NAMALWA (cell line): ENCODE measurements at regions not wholly inside any gene's neighbourhood (a gene's known extent, or its start where the extent isn't known, plus 50 kb on each side); places are given as distances from the start of the nearest gene placed in this dataset.
A peak's percentile ranks its signal among the peaks of the same experiment; 100 is the strongest.
"Not testable (repeated sequence)": the region's sequence is repeated elsewhere in the genome, so short reads cannot be mapped to it uniquely, and the experiment has no call there.

Experiments
- DNase-seq: peaks from one replicate; pipeline ENCODE4 v3.0.0-alpha.2; 2015; ENCODE audit warnings: low spot score

DNA sequence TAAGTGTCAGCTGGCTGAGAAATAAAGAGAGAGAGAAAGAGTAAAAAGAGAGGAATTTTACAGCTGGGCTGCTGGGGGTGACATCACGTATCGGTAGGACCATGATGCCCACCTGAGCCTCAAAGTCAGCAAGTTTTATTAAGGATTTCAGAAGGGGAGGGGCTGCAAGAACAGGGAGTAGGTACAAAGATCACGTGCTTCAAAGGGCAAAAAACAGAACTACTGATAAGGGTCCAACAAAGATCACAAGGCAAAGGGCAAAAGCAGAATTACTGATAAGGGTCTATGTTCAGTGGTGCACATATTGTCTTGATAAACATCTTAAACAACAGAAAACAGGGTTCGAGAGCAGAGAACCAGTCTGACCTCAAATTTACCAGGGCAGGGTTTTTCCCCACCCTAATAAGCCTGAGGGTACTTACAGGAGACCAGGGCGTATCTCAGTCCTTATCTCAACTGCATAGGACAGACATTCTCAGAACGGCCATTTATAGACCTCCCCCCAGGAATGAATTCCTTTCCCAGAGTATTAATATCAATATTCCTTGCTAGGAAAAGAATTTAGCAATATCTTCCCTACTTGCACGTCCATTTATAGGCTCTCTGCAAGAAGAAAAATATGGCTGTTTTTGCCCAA lies 128.3 kb upstream of the PZP start:
- not testable (repeated sequence) for DNase-seq

GRCh38 chr12:9335867-9336266 lies 127.7 kb upstream of the PZP start:
- no peak for DNase-seq

GRCh38 chr12:9334964-9335363 lies 126.8 kb upstream of the PZP start:
- no peak for DNase-seq

GRCh38 chr12:9334041-9334692 lies 126.0 kb upstream of the PZP start:
- no peak for DNase-seq

GRCh38 chr12:9333161-9333560 lies 125.0 kb upstream of the PZP start:
- no peak for DNase-seq

DNA sequence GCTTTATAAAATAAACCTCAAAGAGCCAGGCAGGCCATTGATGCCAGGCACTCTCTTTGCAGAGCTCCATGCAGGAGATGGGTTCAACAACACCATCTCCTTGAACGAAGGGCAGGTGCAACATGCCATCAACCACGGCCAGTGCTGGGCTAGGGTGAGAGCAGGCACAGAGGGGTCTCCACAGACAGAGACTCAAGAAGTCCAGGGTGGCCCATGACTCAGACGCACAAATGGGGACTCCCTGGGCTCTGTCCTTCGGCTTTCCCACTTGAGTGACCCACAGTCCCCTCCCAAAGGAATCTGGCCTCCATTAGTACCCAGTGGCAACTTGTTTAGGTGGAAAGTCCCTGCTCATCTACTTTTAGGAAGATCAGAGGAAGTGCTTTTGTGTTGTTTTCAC lies 124.4 kb upstream of the PZP start:
- DNase-seq: no peak

DNA sequence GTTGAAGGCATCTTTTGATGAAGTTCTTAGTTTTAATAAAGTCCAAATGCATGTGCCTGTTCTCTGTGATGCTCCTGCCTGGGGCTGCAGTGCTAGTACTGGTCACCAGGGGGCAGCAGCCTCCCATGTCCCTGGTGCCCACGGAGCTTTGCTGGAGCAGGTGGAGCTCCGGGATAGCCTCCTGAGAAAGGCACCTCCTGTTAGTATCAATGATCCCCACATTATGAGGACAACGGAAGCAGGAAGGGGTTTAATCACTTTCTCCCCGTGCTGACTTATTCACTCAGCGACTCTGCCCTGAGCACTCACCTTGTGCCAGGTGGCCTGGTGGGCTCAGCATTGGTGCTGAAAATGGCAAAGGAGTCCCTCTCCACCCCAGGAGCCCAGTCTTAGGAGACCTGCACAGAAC lies 123.0 kb upstream of the PZP start:
- DNase-seq: peak; percentile 77

DNA sequence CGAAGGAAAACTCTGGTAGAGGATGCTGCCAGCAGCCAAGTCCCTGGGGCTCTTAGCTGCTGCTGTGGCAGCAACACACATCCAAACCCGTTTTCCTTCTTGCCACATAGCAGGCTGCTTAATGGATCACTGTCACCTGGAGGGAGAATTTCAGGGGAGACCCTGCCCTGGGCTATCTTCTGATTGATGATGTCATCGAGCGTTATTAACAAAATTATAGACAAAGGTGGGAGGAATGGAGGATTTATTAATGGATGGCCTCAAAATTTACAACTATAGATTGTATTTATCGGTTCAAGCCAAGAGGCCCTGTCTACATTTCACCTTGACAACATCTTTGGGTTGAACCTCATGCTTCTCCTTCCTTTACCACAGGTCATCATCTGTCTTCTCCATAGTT lies 120.8 kb upstream of the PZP start:
- DNase-seq: no peak

GRCh38 chr12:9328065-9328464 lies 119.9 kb upstream of the PZP start:
- no peak for DNase-seq

DNA sequence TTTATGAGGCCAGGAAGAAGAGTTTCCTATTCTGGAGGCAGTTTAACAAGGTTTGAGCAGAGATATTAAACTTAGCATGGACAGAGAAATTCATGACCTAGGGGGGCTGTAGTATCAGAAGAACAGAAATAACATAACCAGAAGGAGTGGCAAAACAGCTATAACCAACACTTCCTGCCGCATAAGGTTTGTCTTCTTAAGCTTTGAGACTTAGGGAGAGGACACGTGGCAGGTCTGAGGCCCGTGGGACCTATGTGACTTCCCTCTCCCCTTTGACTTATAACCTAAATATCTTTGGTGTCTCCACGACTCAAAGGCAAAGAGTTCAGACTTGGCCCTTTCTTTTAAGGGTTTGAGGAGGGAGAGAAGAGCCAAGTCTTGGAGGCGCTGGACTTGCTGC lies 119.1 kb upstream of the PZP start:
- DNase-seq: no peak

DNA sequence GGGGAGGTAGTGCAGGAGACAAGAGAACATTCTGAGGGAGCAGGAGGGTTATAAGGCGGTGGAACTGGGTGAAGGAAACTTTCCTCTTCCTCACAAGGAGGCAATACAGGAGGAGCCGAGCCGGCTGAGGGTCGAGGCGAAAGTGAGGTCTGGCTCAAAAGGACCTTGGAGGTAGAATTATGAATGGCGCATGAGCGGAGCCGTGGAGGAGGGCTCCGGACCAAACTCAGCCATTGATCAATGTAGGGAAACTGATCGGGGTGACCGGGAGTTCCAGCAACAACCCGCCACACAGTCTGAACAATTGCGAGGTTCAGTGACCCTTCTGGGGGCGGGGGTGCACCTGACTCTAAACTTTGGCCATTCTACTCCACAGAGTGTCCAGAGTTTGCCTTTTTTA lies 118.7 kb upstream of the PZP start:
- DNase-seq: not testable (repeated sequence)

GRCh38 chr12:9326085-9326484 lies 117.9 kb upstream of the PZP start:
- DNase-seq: no peak

DNA sequence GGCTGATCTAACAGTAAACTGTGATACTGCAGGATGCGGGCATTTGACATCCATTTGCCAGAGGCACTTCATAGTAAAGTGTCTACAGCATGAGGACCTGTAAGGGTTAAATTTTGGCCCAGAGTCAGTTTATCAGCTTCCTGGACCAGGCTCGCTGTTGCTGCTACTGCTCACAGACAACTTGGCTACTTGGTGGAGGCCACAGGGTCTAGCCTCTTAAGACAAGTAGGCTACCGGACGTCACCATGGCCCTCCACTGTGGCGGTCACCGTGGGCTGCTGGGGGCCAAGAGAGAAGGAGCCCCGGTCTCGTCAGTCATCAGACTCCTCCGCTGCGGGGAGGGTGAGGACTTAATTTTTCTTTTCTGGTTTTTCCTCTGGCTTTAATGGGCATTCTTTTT lies 117.3 kb upstream of the PZP start:
- DNase-seq: no peak

GRCh38 chr12:9324782-9325181 lies 116.6 kb upstream of the PZP start:
- no peak for DNase-seq

DNA sequence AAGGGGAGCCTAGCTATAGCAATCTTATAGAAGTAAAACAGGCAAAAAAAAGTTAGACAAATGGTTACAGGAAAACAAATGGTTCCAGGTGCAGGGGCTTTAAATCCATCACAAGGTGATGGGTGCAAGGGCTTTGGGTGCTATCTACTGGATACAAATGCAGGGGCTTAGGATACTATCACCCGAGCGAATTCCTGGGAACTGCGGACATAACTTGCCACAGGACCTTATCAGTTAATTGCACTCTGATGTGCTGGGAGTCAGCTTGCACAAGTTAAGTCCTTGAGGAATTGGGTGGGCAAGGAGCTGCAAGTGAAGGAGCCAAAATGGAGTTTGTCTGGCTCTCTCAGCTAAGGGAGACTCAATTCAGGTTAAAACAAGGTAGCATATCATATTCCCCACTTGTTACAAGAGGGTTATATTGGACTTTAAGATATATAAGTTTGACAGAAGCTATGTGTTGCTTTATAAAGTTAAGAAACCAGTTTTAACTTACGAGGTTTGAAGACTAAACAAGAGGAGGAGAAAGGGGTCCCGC lies 115.0 kb upstream of the PZP start:
- no peak for DNase-seq

- peak; percentile 66 for DNase-seq
Observed at GRCh38 chr12:9319842-9320173, 111.6 kb upstream of the PZP start.

DNA sequence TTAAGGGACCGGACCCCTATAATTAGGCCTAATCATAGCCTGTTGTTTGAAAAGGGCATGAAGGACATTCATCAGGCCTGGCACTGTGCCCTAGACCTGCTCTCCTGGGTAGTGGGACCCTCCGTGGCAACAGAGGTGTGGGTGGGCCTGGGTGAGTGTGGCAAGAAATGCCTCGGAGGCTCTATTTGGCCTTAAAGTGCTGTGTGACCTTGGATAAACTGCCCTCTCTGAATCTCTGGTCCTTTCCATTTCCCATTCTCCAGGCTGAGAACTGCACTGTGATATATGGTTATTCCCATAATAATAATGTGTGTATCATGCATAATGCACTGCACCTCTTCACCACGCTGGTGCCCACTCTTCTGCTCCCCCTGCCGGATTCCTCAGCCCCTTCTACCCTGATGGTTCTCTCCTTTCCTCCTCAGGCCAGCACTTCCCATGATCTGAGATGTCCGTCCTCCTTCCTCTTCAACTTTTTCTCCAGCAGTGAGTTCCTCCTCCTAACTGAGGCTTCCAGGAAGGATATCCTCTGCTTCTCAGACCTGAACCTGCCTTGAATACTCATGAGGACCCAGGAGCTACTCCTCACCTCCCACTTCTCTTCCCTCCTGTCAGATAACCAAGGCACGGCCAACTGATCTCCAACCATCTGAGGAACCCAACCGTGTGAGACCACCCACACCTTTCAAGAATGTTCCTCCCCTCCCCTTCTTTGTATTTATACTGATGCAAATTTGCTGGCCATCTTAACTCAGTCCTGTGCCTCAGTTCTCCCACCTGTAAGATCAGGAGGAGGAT lies 111.0 kb upstream of the PZP start:
- no peak for DNase-seq

DNA sequence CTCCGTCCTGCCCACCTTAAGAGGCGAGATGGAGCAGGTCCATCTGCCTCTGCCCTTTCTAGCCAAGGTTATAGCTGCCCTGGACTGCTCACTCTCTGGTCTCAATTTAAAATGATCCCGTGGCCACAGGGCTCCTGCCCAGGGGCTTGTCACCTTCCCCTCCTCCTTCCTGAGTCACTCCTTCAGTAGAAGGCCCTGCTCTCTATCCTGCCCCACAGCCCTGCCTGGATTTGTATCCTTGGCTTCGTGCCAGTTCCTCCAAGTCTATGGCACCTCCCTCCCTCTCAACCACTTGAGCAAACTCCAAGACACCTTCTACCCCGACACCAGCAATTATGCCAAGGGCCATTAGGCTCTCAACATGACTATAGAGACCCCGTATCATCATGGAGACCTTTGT lies 105.3 kb upstream of the PZP start:
- DNase-seq: not testable (repeated sequence)

DNA sequence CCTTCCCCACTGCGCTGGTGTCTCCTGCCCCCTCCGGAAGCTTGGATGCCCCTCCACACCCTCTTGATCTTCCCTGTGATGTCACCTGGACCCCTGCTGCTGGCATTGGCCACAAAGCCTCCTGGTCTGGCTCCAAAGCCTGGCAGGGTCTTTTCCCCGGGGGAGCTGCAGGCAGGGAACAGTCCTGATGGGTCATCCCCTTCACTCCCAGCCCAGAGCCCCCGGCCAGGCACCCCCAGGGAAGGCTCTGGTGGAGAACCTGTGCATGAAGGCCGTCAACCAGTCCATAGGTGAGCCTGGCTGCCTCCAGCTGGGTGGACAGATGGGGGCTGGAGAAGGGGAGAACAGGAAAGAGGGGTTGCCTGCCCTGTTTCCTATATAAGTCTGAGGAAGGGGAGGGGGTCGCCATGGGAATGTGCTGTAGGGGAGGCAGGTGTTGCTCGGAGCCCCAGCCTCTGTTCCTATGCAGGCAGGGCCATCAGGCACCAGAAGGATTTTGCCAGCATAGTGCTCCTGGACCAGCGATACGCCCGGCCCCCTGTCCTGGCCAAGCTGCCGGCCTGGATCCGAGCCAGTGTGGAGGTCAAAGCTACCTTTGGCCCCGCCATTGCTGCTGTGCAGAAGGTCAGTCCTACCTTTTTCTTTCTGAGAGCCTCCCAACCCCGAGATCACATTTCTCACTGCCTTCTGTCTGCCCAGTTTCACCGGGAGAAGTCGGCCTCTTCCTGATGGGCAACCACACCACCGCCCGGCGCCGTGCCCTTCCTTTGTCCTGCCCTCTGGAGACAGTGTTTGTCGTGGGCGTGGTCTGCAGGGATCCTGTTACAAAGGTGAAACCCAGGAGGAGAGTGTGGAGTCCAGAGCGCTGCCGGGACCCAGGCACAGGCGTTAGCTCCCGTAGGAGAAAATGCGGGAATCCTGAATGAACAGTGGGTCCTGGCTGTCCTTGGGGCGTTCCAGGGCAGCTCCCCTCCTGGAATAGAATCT lies 104.5 kb upstream of the PZP start:
- not testable (repeated sequence) for DNase-seq

- DNase-seq: not testable (repeated sequence)
Observed at GRCh38 chr12:9311454-9311853, 103.3 kb upstream of the PZP start.

GRCh38 chr12:9310645-9311044 lies 102.5 kb upstream of the PZP start:
- not testable (repeated sequence) for DNase-seq

- not testable (repeated sequence) for DNase-seq
Observed at GRCh38 chr12:9309749-9310148, 101.6 kb upstream of the PZP start.
